ENCODE measurements at regions not wholly inside any gene's neighbourhood (a gene's known extent, or its start where the extent isn't known, plus 50 kb on each side); places are given as distances from the start of the nearest gene placed in this dataset.

GRCh38 chr11:19379465-19379864, 138.7 kb upstream of the E2F8 start:
- Histone ChIP-seq H3K36me3 (ENCODE audit: insufficient read depth) (no peaks in the 10 kb centered on the region), H2AFZ (no peak overlapping the region), H3K9me2 (ENCODE audit: insufficient read depth) (no peaks in the 10 kb centered on the region), H3K4me3 (no peak overlapping the region), H3K27me3 (ENCODE audit: insufficient read depth) (no peaks in the 10 kb centered on the region), H3K4me2 (no peak overlapping the region), H3K27ac (ENCODE audit: low read depth) (no peak overlapping the region), H3K4me1 (ENCODE audit: insufficient read depth) (no peaks in the 10 kb centered on the region), H3K79me2 (replicated peaks; ENCODE audit: insufficient read depth) (no peaks in the 10 kb centered on the region), H4K20me1 (replicated peaks; ENCODE audit: insufficient read depth) (no peaks in the 10 kb centered on the region), H3F3A (replicated peaks; ENCODE audit: low read depth) (no peaks in the 10 kb centered on the region)
- ATAC-seq = no peak
- TF ChIP-seq EZH2phosphoT487 (IDR thresholded peaks at IDR 0.05; ENCODE audit: unreplicated experiment) (no peak), CTCF (conservative IDR thresholded peaks at IDR 0.05; ENCODE audit: low read depth in 2 of 2) (peak in 1 of 2 experiments; percentile 14; a peak in 1 of 4 replicates)
- Mint-ChIP-seq H3K4me1 (peaks cover 6% of the 10 kb centered on the region), H3K36me3 (ENCODE audit: low read depth) (no peaks in the 10 kb centered on the region), H3K4me3 (no peak overlapping the region), H3K27me3 (ENCODE audit: insufficient read depth, low read depth, poor library complexity) (peaks cover 7% of the 10 kb centered on the region), H3K9me3 (no peaks in the 10 kb centered on the region), H3K27ac (no peak overlapping the region)
- DNase-seq (ENCODE audit: low spot score) = no peak

- no peaks in the 10 kb centered on the region for H3K36me3 Mint-ChIP-seq (ENCODE audit: low read depth)
- no peak overlapping the region for H3K27ac ChIP-seq (ENCODE audit: low read depth)
- no peak overlapping the region for H3K27ac Mint-ChIP-seq
- peaks cover 6% of the 10 kb centered on the region for H3K4me1 Mint-ChIP-seq
- H3K79me2 ChIP-seq (replicated peaks; ENCODE audit: insufficient read depth) = no peaks in the 10 kb centered on the region
- no peak for DNase-seq (ENCODE audit: low spot score)
- no peaks in the 10 kb centered on the region for H3K9me3 Mint-ChIP-seq
- no peak overlapping the region for H3K4me2 ChIP-seq
- no peak overlapping the region for H3K4me3 ChIP-seq
- H4K20me1 ChIP-seq (replicated peaks; ENCODE audit: insufficient read depth) = no peaks in the 10 kb centered on the region
- no peak for ATAC-seq
- H3K27me3 Mint-ChIP-seq (ENCODE audit: insufficient read depth, low read depth, poor library complexity) = peaks cover 7% of the 10 kb centered on the region
- no peaks in the 10 kb centered on the region for H3K9me2 ChIP-seq (ENCODE audit: insufficient read depth)
- no peaks in the 10 kb centered on the region for H3K36me3 ChIP-seq (ENCODE audit: insufficient read depth)
- no peaks in the 10 kb centered on the region for H3K4me1 ChIP-seq (ENCODE audit: insufficient read depth)
- H3F3A ChIP-seq (replicated peaks; ENCODE audit: low read depth) = no peaks in the 10 kb centered on the region
- H3K4me3 Mint-ChIP-seq = no peak overlapping the region
- H3K27me3 ChIP-seq (ENCODE audit: insufficient read depth) = no peaks in the 10 kb centered on the region
- H2AFZ ChIP-seq = no peak overlapping the region
- TF ChIP-seq EZH2phosphoT487 (IDR thresholded peaks at IDR 0.05; ENCODE audit: unreplicated experiment) (no peak), CTCF (conservative IDR thresholded peaks at IDR 0.05; ENCODE audit: low read depth in 2 of 2) (no peak), ZNF462 (CRISPR knock-in tag; IDR thresholded peaks at IDR 0.05) (no peak), STAT1 (IDR thresholded peaks at IDR 0.05; ENCODE audit: unreplicated experiment) (no peak), POLR2AphosphoS5 (IDR thresholded peaks at IDR 0.05; ENCODE audit: low read depth) (no peak), CREB1 (CRISPR knock-in tag; IDR thresholded peaks at IDR 0.05; ENCODE audit: low read depth) (no peak), ZNF331 (CRISPR knock-in tag; IDR thresholded peaks at IDR 0.05; ENCODE audit: low read depth) (no peak), NANOG (IDR thresholded peaks at IDR 0.05; ENCODE audit: borderline replicate concordance) (no peak), ETS1 (IDR thresholded peaks at IDR 0.05) (no peak), JUNB (IDR thresholded peaks at IDR 0.05; ENCODE audit: unreplicated experiment) (no peak)
These were observed 138.1 kb upstream of the E2F8 start for GRCh38 chr11:19378814-19379213.
